ENCODE measurements at regions not wholly inside any gene's neighbourhood (a gene's known extent, or its start where the extent isn't known, plus 50 kb on each side); places are given as distances from the start of the nearest gene placed in this dataset.

- Histone ChIP-seq H3K9me3 (ENCODE audit: low read depth) (no peaks in the 10 kb centered on the region), H3K27ac (no peak overlapping the region), H3K36me3 (no peaks in the 10 kb centered on the region), H3K27me3 (no peaks in the 10 kb centered on the region), H3K4me1 (ENCODE audit: low read depth) (no peaks in the 10 kb centered on the region), H3K4me3 (no peak overlapping the region)
- no peak for TF ChIP-seq CTCF (IDR thresholded peaks at IDR 0.05; ENCODE audit: low read depth, low read length)
- DNase-seq (ENCODE audit: low read depth in 1 of 2, low spot score in 1 of 2): no peak
Measured at GRCh38 chr16:63563819-63564505, 1527.7 kb upstream of the CDH8 start.

GRCh38 chr16:63553980-63554379 is 1517.7 kb upstream of the CDH8 start:
- TF ChIP-seq CTCF (IDR thresholded peaks at IDR 0.05; ENCODE audit: low read depth, low read length): no peak

GRCh38 chr16:63539276-63539675 is 1503.0 kb upstream of the CDH8 start:
- no peak for DNase-seq (ENCODE audit: low read depth in 1 of 2, low spot score in 1 of 2)
- no peaks in the 10 kb centered on the region for H3K36me3 ChIP-seq
- TF ChIP-seq CTCF (IDR thresholded peaks at IDR 0.05; ENCODE audit: low read depth, low read length): no peak
- H3K4me1 ChIP-seq (ENCODE audit: low read depth): no peaks in the 10 kb centered on the region
- no peak overlapping the region for H3K27ac ChIP-seq
- H3K9me3 ChIP-seq (ENCODE audit: low read depth): no peaks in the 10 kb centered on the region
- H3K27me3 ChIP-seq: no peaks in the 10 kb centered on the region
- no peak overlapping the region for H3K4me3 ChIP-seq

More at GRCh38 chr16:63553980-63554379, 1517.7 kb upstream of the CDH8 start:
- DNase-seq (ENCODE audit: low read depth in 1 of 2, low spot score in 1 of 2): no peak
- Histone ChIP-seq H3K9me3 (ENCODE audit: low read depth) (no peaks in the 10 kb centered on the region), H3K27me3 (no peaks in the 10 kb centered on the region), H3K36me3 (no peaks in the 10 kb centered on the region), H3K4me1 (ENCODE audit: low read depth) (no peaks in the 10 kb centered on the region), H3K4me3 (no peak overlapping the region), H3K27ac (no peak overlapping the region)

- H3K4me3 ChIP-seq: no peak overlapping the region
- no peak for TF ChIP-seq CTCF (IDR thresholded peaks at IDR 0.05; ENCODE audit: low read depth, low read length)
- no peaks in the 10 kb centered on the region for H3K27me3 ChIP-seq
- no peaks in the 10 kb centered on the region for H3K36me3 ChIP-seq
- DNase-seq (ENCODE audit: low read depth in 1 of 2, low spot score in 1 of 2): peak in 1 of 2 donors; percentile 1
- H3K27ac ChIP-seq: no peak overlapping the region
- H3K4me1 ChIP-seq (ENCODE audit: low read depth): peaks cover 3% of the 10 kb centered on the region
- H3K9me3 ChIP-seq (ENCODE audit: low read depth): no peaks in the 10 kb centered on the region
Measured at GRCh38 chr16:63530974-63531373, 1494.7 kb upstream of the CDH8 start.

GRCh38 chr16:63530208-63530607 is 1494.0 kb upstream of the CDH8 start:
- H3K9me3 ChIP-seq (ENCODE audit: low read depth): no peaks in the 10 kb centered on the region
- peaks cover 3% of the 10 kb centered on the region for H3K4me1 ChIP-seq (ENCODE audit: low read depth)
- peak; percentile 21 for TF ChIP-seq CTCF (IDR thresholded peaks at IDR 0.05; ENCODE audit: low read depth, low read length)
- no peak overlapping the region for H3K27ac ChIP-seq
- H3K36me3 ChIP-seq: no peaks in the 10 kb centered on the region
- DNase-seq (ENCODE audit: low read depth in 1 of 2, low spot score in 1 of 2): peak; percentile 6
- H3K4me3 ChIP-seq: no peak overlapping the region
- no peaks in the 10 kb centered on the region for H3K27me3 ChIP-seq

All from cardiac muscle cell (in vitro differentiated cells and primary cell).